ENCODE measurements at regions not wholly inside any gene's neighbourhood (a gene's known extent, or its start where the extent isn't known, plus 50 kb on each side); places are given as distances from the start of the nearest gene placed in this dataset.

- no peak for TF ChIP-seq CTCF (conservative IDR thresholded peaks at IDR 0.05; ENCODE audit: low read depth, low read length)
- DNase-seq (ENCODE audit: low read depth): no peak
- H3K4me3 ChIP-seq (ENCODE audit: low read length): no peak overlapping the region
Measured at GRCh38 chr12:48266826-48267225, 63.7 kb upstream of the OR10AD1 start.

GRCh38 chr12:48265777-48266176 lies 62.7 kb upstream of the OR10AD1 start:
- TF ChIP-seq CTCF (conservative IDR thresholded peaks at IDR 0.05; ENCODE audit: low read depth, low read length): no peak
- no peak overlapping the region for H3K4me3 ChIP-seq (ENCODE audit: low read length)
- no peak for DNase-seq (ENCODE audit: low read depth)

DNA sequence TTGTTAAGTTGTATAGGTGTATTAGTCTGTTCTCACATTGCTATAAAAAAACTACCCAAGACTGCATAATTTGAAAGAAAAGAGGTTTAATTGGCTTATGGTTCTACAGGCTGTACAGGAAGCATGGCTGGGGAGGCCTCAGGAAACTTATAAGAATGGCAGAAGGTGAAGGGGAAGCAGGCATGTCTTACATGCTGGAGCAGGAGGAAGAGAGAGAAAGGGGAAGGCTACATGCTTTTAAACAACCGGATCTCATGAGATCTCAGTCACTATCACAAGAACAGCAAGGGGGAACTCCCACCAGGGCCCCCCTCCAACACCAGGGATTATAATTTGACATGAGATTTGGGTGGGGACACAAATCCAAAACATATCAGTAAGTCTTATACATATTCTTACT lies 60.5 kb upstream of the OR10AD1 start:
- TF ChIP-seq CTCF (conservative IDR thresholded peaks at IDR 0.05; ENCODE audit: low read depth, low read length): no peak
- DNase-seq (ENCODE audit: low read depth): no peak
- no peak overlapping the region for H3K4me3 ChIP-seq (ENCODE audit: low read length)

GRCh38 chr12:48261773-48262172 lies 58.7 kb upstream of the OR10AD1 start:
- no peak for DNase-seq (ENCODE audit: low read depth)
- no peak for TF ChIP-seq CTCF (conservative IDR thresholded peaks at IDR 0.05; ENCODE audit: low read depth, low read length)
- no peak overlapping the region for H3K4me3 ChIP-seq (ENCODE audit: low read length)
